Hematopoietic multipotent progenitor cell treated with erythropoietin and hydrocortisone succinate and interleukin-3 and kit ligand, for 4 days (in vitro differentiated cells): ENCODE measurements at regions not wholly inside any gene's neighbourhood (a gene's known extent, or its start where the extent isn't known, plus 50 kb on each side); places are given as distances from the start of the nearest gene placed in this dataset.
"Not testable (repeated sequence)": the region's sequence is repeated elsewhere in the genome, so short reads cannot be mapped to it uniquely, and the experiment has no call there.

Source experiments
- DNase-seq: peaks from one replicate; pipeline ENCODE4 v3.0.0-alpha.2; 2015

GRCh38 chr16:16884451-16884850 is 505.5 kb downstream of the NPIPA7 start:
- DNase-seq, result no peak

- DNase-seq, result no peak
Measured at GRCh38 chr16:16887193-16887592, 508.3 kb downstream of the NPIPA7 start.

DNA sequence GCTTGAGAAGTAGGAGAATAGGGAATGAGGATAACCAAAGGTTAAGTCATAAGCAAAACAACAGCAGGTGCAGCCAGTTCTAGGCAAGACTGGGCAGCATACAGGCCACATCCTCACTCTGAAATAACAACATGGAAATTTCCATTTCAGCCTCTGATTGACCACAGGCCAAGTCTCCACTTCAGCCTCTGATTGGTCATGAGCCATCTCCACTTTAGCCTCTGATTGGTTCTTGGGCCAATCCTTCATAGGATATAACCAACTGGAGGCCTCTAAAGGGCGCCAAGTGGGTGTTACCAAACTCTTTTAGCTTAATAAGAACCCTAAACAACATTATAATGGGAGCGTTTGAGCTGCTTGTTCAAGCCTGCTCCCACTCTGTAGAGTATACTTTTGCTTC is 512.0 kb downstream of the NPIPA7 start:
- no peak for DNase-seq

GRCh38 chr16:16904601-16905000 is 525.7 kb downstream of the NPIPA7 start:
- no peak for DNase-seq

DNA sequence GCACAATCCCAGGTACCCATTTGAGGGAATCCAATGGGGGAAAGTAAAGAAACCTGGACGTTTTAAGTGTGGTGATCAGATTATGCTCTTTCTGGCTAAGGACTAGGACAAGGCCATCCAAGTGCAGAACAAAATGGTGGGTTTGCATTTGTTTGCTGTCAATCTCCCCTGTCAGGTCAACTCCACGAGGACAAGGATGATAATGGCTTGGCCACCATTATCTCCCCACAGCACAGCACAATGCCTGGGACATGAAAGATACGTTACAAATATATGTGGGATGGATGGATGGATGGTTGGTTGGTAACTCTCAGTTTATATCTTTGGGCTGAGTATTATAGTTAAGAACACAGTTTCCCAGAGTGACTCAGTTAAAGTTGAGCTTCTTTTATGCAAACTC is 526.9 kb downstream of the NPIPA7 start:
- DNase-seq, result no peak

DNA sequence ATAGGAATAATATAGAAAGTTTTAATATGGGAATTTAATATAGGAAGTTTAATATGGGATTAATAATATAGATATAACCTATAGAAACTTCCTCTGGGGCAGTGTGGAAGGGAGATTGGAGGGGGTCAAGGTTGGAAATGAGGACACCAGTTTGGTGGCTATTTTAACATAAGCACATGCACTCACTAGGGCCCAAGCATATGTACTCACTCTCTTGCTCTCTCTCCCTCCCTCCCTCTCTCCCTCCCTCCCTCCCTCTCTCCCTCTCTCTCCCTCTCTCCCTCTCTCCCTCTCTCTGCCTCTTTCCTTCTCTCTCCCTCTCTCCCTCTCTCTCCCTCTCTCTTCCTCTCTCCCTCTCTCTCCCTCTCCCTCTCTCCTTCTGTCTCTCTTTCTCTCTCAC is 528.1 kb downstream of the NPIPA7 start:
- DNase-seq, result no peak

DNA sequence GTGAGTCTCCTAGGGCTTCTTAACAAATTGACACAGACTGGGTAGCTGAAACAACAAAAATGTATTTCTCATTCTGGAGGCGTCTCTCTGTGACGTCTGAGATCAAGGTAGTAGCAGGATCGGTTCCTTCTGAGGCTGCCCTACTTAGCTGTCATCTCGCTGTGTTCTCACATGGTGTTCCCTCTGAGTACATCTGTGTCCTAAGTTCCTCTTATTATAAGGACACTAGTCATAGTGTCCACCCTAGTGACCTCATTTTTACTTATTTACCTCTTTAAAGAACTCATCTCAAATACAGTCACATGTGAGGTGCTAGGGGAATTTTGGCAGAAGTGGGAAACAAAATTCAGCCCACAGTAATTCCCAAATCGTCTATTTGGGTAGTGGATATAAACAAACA is 529.1 kb downstream of the NPIPA7 start:
- no peak for DNase-seq

GRCh38 chr16:16909126-16909525 is 530.2 kb downstream of the NPIPA7 start:
- no peak for DNase-seq

DNA sequence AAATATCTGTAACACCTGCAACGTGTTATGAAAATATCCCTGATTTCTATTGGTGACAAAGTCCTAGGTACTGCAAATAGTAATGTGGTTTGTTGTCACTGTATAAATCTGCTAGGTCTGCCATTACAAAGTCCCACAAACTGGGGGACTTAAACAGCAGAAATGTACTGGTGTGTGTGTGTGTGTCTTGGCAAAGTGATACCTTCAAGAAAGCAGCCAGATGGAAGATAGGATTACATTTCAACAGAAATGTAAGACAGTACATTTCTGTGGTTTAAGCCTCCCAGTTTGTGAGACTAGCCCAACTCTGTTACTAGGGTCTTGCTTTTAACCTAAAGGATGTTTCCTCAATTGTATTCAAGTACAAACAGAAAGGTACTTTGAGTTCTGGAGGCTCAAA is 531.7 kb downstream of the NPIPA7 start:
- DNase-seq, result no peak

DNA sequence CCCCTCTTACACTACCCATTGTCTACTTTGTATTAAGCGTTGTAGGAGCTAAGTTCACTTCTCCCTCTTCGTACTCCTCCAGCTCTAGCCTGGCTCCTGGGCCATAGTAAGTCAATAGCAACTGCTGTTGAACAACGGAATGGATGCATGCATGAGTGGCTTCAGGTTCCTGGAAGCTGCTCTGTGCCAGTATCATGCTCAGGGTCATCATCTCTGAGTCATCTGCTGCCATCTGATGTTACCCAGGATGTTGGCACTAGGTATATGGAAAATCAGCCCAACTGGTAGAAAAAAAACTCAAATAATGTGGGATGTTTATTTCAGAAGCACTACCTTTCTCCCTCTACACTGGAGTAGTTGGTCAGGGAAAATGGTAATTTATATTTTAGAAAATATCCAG is 536.8 kb downstream of the NPIPA7 start:
- DNase-seq, result no peak

DNA sequence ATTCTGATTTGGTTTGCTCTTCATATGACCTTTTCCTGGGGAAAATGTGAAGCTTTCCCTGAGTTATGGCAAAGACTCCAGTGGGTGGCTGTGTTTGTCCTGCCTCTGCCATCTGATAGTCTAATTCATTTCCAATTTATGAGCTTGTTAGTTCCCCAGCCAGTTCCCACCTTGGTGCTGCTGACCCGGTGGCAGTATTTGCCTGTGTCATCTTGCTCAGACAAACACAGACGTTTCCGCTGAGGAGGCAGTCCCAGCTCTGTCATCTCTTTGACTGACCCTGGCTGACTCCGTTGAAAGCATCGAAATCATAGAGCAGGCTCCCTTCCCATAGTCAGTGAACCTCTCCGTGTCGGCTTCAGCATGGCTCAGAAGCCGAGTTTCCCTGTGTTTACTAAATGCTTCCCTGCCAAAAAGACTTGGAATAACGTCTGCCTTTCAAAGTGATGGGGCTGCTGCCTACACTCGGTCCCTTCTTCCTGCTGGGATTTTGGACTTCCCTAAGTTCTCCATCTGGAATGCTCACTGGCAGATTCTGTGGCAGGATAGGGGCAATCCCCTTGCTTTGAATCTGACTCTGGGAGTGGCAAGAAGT is 538.3 kb downstream of the NPIPA7 start:
- no peak for DNase-seq

DNA sequence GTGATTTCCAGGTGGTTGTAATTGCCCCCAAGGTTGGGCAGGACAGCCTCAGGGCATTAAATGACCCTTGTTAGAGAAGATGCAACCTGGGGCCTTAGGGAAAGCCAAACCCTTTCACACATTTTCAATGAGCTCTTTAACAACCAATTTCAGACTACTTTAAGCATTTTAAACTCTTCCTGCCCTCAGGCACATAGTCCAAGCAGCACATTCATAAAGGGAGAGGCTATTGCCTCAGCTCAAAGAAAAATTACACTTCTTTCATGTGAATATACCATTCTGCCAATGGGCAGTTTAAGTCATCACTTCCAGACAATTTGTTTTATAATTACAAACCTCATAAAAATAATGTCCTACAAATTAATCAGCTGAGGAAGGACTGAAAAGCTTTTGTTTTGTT is 544.5 kb downstream of the NPIPA7 start:
- DNase-seq, result no peak

DNA sequence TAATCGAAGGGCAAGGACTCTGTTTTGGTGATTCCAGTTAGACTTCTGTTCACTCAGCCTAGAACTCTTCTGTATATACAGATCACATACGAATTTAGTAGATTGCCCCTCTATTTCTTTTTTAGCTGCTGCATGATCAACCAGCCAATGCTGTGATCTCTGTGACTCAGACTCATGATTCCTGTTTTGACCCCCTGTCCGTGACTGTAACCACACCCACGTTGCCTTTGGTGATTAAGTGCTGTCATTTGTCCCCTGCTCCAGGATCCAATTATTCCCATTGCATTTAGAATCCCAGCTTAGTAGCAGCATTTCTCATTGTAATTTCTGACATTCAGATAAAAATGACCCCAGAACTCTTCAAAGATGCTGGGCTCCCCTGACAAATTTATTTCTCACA is 545.7 kb downstream of the NPIPA7 start:
- no peak for DNase-seq

DNA sequence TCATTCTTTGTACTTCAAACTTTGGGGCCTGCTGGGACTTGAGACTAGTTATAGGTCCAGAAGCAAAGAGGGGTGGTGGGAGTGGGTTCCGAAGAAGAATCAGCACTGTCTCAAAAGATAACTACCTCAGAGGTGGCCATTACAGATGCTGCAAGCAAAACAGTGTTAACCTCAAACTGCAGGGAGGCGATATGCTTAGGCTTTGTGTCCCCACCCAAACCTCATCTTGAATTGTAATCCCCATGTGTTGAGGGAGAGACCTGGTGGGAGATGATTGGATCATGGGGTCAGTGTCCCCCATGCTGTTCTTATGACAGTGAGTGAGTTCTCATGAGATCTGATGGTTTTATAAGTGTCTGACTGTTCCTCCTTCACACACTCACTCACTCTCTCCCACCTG is 545.3 kb downstream of the XYLT1 start:
- DNase-seq, result no peak

DNA sequence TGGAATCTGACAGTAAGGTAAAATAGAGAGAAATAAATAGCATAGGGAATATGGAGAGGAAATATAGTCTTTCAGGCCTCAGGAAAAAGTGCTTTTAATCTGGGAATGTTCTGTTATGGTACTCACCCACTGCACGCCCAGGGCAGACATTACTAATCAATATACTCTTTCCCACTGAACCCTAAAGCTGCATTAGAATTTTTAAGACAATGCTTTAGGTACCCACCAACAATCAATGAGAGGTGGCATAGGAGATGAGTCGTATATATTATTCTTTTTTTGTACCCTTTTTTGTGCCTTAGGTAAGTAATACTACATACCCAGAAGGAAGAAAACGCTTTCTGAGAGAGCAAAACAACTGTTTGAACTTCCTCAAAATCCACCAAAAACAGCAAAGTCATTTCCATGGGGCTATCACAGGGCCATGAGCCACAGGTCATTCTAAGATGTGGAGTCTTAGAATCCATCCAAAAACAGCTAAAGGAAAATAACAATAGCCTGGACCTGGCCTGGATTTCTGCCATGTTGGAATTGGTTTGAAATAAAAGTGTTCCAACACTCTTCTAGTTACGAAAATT is 542.1 kb downstream of the XYLT1 start:
- peak; percentile 68 for DNase-seq

GRCh38 chr16:16930309-16931000 is 540.3 kb downstream of the XYLT1 start:
- peak; percentile 20 for DNase-seq

GRCh38 chr16:16933861-16934260 is 536.9 kb downstream of the XYLT1 start:
- no peak for DNase-seq

DNA sequence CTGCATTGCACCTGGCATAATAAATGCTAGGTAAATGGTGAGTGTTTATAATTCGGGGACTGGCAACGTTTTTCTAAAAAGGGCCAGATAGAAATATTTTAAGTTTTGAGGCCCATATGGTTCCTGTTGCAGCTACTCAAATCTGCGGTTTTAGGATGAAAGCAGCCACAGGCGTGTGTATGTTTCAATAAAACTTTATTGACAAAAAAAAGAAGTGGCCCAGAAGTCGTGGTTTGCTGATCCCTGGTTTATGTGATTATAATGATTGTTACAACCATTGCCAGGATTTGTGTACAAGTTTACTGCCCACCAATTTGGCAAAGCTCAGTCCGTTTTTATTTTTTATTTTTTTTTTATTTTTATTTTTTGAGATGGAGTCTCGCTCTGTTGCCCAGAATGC is 536.1 kb downstream of the XYLT1 start:
- DNase-seq, result no peak

DNA sequence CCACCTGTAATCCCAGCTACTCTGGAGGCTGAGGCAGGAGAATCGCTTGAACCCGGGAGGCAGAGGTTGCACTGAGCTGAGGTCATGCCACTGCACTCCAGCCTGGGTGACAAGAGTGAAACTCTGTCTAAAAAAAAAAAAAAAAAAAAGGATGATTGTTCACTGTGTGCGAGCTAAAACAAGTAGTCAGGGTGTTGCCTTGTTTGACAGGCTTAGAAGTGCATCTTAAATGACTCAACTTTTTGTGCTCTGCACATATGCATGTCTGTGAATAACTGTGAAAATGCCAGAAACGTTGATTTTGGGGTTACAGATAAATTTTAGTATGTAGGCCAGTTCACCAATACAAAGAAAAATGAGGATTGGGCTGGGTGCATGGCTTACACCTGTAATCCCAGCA is 534.9 kb downstream of the XYLT1 start:
- not testable (repeated sequence) for DNase-seq

DNA sequence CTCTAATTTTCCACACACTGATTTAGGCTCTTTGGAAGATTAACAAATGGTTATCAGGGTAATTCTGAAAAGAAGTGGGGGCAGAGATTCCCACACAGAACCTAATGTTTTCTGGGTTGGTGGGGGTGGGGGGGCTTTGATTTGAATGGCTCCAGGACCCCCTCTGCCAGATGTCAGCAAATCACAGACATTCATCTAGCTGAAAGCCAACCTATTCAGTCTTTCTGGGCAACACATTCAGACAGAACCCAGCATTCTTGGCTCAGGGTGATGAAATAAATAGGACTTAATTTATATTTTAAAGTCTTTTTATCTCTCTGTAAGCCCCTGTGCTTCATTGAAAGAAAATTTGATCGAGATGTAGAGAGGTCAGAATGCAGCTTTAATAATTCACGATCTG is 533.2 kb downstream of the XYLT1 start:
- no peak for DNase-seq

DNA sequence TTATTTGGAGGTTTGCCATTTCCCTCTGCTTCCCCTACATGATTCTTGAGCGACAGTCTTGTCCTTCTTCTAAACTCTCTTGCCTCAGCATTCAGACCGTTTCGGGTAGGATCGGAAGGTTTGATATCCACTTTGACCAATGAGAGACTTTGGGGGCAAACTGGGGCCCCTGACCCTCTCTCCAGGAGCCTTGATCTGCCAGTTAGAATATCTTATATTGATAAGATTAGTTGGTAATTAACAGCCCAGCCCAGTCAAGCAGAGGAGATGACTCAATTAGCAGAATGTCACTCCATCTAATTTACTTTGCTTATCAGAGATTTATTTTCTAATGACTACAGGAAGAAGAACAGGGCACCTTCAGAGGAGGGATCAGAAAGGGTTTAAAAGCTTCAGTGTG is 532.8 kb downstream of the XYLT1 start:
- DNase-seq, result no peak

DNA sequence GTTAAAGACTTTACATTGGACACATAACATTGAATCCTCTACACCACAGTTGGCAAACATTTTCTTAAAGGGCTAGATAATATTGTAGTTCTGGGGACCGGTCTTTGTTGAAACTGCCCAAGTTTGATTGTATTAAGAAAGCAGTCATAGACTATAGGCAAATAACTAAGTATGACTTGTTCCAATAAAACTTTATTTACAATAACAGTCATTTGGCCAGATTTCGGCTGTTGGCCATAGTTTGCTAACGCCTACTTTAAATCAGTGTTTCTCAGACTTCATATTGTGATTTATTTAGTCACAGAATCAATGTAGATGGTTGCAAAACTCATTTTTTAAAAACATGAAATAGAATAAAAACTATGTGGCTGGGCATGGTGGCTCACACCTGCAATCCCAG is 531.8 kb downstream of the XYLT1 start:
- DNase-seq, result no peak

GRCh38 chr16:16940351-16940750 is 530.4 kb downstream of the XYLT1 start:
- DNase-seq, result no peak

DNA sequence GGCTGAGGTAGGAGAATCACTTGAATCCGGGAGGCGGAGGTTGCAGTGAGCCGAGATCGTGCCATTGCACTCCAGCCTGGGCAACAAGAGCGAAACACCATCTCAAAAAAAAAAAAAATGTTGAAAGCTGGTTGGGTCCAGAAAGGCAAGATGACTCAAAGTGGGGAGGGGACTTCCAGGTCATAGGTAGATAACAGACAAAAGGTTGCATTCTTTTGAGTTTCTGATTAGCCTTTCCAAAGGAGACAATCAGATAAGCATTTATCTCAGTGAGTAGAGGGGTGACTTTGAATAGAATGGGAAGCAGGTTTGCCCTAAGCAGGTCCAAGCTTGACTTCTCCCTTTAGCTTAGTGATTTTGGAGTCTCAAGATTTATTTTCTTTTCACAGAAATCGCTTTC is 527.9 kb downstream of the XYLT1 start:
- DNase-seq, result not testable (repeated sequence)

DNA sequence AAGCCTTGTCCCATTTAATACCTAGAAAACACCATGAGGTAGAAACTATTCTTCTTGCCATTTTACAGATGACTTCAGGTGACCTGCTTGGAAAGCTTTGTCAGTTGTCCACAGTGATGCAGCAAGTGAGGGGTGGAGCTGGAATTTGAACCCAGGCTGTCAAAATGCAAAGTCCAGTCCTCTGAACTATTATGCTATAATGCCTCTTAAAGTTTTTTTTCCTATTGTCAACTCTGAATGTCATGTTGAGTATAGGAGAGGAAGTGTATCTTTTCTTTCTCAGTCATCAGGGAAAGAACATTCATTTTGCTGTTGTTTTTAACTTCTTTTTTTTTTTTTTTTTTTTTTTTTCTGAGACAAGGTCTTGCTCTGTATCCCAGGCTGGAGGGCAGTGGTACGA is 525.6 kb downstream of the XYLT1 start:
- DNase-seq, result no peak
